Adrenal gland (tissue), 5 donors: ENCODE measurements at regions not wholly inside any gene's neighbourhood (a gene's known extent, or its start where the extent isn't known, plus 50 kb on each side); places are given as distances from the start of the nearest gene placed in this dataset.

Source experiments
- POLR2A ChIP-seq, 2 donors: fragments of 450-650 bp; IDR thresholded peaks; one replicate each; pipeline ENCODE4 v1.6.1; 2017; ENCODE audit warnings: antibody characterized with exemption in 2 of 2, mild to moderate bottlenecking in 2 of 2, moderate library complexity in 1 of 2
- TF ChIP-seq, protein P1 (sequence below), 6 experiments: fragments of 450-650 bp in 4 of 6; fragments of 200-600 bp in 2 of 6; sonication (generic) in 1 of 6; IDR thresholded peaks; 1 replicate in 5 of 6; 2 replicates in 1 of 6; pipeline versions ENCODE4 v1.5.1 to v1.8.0; 2016 to 2021; ENCODE audit warnings: antibody characterized with exemption in 6 of 6, mild to moderate bottlenecking in 2 of 6, moderate library complexity in 1 of 6
- donor health status: DM: no; HTN: no; CAD: no.

GRCh38 chr7:39894904-39895303 is 55.2 kb upstream of the CDK13 start:
- TF ChIP-seq, protein P1, sequence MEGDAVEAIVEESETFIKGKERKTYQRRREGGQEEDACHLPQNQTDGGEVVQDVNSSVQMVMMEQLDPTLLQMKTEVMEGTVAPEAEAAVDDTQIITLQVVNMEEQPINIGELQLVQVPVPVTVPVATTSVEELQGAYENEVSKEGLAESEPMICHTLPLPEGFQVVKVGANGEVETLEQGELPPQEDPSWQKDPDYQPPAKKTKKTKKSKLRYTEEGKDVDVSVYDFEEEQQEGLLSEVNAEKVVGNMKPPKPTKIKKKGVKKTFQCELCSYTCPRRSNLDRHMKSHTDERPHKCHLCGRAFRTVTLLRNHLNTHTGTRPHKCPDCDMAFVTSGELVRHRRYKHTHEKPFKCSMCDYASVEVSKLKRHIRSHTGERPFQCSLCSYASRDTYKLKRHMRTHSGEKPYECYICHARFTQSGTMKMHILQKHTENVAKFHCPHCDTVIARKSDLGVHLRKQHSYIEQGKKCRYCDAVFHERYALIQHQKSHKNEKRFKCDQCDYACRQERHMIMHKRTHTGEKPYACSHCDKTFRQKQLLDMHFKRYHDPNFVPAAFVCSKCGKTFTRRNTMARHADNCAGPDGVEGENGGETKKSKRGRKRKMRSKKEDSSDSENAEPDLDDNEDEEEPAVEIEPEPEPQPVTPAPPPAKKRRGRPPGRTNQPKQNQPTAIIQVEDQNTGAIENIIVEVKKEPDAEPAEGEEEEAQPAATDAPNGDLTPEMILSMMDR (IDR thresholded peaks at IDR 0.05), result no peak
- TF ChIP-seq POLR2A (IDR thresholded peaks at IDR 0.05), result no peak
